Nephron (organoid): ENCODE measurements at regions not wholly inside any gene's neighbourhood (a gene's known extent, or its start where the extent isn't known, plus 50 kb on each side); places are given as distances from the start of the nearest gene placed in this dataset.
"Not testable (repeated sequence)": the region's sequence is repeated elsewhere in the genome, so short reads cannot be mapped to it uniquely, and the experiment has no call there.

Experiments
- H3K27ac Mint-ChIP-seq, 3 experiments: 2 replicates each; pipeline ENCODE4 v1.8.0; 2020; ENCODE audit warnings: mixed read lengths in 3 of 3, mild to moderate bottlenecking in 2 of 3, moderate library complexity in 1 of 3
- H3K27me3 Mint-ChIP-seq: 2 replicates; pipeline ENCODE4 v1.8.0; 2021; ENCODE audit warnings: low read depth, mild to moderate bottlenecking, moderate library complexity, mixed read lengths
- H3K36me3 Mint-ChIP-seq: 2 replicates; pipeline ENCODE4 v1.8.0; 2020; ENCODE audit warnings: low read depth, mixed read lengths
- H3K4me1 Mint-ChIP-seq: 2 replicates; pipeline ENCODE4 v1.8.0; 2020; ENCODE audit warnings: mixed read lengths
- H3K4me3 Mint-ChIP-seq, 3 experiments: 2 replicates each; pipeline ENCODE4 v1.8.0; 2020; ENCODE audit warnings: mild to moderate bottlenecking in 3 of 3, mixed read lengths in 3 of 3, moderate library complexity in 2 of 3
- H3K9me3 Mint-ChIP-seq: 2 replicates; pipeline ENCODE4 v1.8.0; 2020; ENCODE audit warnings: mixed read lengths

- not testable (repeated sequence) for H3K4me3 Mint-ChIP-seq, H3K36me3 Mint-ChIP-seq, H3K27me3 Mint-ChIP-seq, H3K4me1 Mint-ChIP-seq, H3K27ac Mint-ChIP-seq, H3K9me3 Mint-ChIP-seq
Observed at GRCh38 chr10:47711428-47711827, 52.0 kb downstream of the SYT15B start.

- H3K9me3 Mint-ChIP-seq, H3K4me1 Mint-ChIP-seq, H3K27me3 Mint-ChIP-seq, H3K36me3 Mint-ChIP-seq, H3K27ac Mint-ChIP-seq, H3K4me3 Mint-ChIP-seq: not testable (repeated sequence)
Observed at GRCh38 chr10:47710443-47710842, 52.9 kb downstream of the SYT15B start.

GRCh38 chr10:47705698-47706414 is 57.5 kb downstream of the SYT15B start:
- H3K4me3 Mint-ChIP-seq = peak overlapping the region; percentile 70 to 82 (median 81)
- not testable (repeated sequence) for H3K9me3 Mint-ChIP-seq, H3K36me3 Mint-ChIP-seq, H3K27me3 Mint-ChIP-seq, H3K4me1 Mint-ChIP-seq
- peak overlapping the region in 2 of 3 experiments; percentile 86 to 91 for H3K27ac Mint-ChIP-seq

GRCh38 chr10:47701285-47701684 is 62.1 kb downstream of the SYT15B start:
- not testable (repeated sequence) for H3K9me3 Mint-ChIP-seq, H3K4me1 Mint-ChIP-seq, H3K27me3 Mint-ChIP-seq, H3K27ac Mint-ChIP-seq, H3K36me3 Mint-ChIP-seq, H3K4me3 Mint-ChIP-seq

- H3K36me3 Mint-ChIP-seq, H3K27ac Mint-ChIP-seq, H3K27me3 Mint-ChIP-seq, H3K4me1 Mint-ChIP-seq, H3K4me3 Mint-ChIP-seq, H3K9me3 Mint-ChIP-seq: not testable (repeated sequence)
Observed at GRCh38 chr10:47699854-47700253, 63.5 kb downstream of the SYT15B start.

GRCh38 chr10:47696170-47696569 is 67.2 kb downstream of the SYT15B start:
- H3K4me3 Mint-ChIP-seq, H3K4me1 Mint-ChIP-seq, H3K36me3 Mint-ChIP-seq, H3K9me3 Mint-ChIP-seq, H3K27me3 Mint-ChIP-seq: not testable (repeated sequence)
- H3K27ac Mint-ChIP-seq = peak overlapping the region in 2 of 3 experiments; percentile 73 to 87

- not testable (repeated sequence) for H3K27me3 Mint-ChIP-seq, H3K9me3 Mint-ChIP-seq, H3K4me1 Mint-ChIP-seq, H3K36me3 Mint-ChIP-seq, H3K4me3 Mint-ChIP-seq, H3K27ac Mint-ChIP-seq
Observed at GRCh38 chr10:47695149-47695548, 68.2 kb downstream of the SYT15B start.

- not testable (repeated sequence) for H3K9me3 Mint-ChIP-seq, H3K27me3 Mint-ChIP-seq, H3K4me3 Mint-ChIP-seq, H3K4me1 Mint-ChIP-seq, H3K27ac Mint-ChIP-seq, H3K36me3 Mint-ChIP-seq
Observed at GRCh38 chr10:47690304-47690703, 73.1 kb downstream of the SYT15B start.

GRCh38 chr10:47683826-47684475 is 79.4 kb downstream of the SYT15B start:
- not testable (repeated sequence) for H3K9me3 Mint-ChIP-seq, H3K36me3 Mint-ChIP-seq, H3K27ac Mint-ChIP-seq, H3K4me1 Mint-ChIP-seq, H3K27me3 Mint-ChIP-seq, H3K4me3 Mint-ChIP-seq

- H3K36me3 Mint-ChIP-seq, H3K4me3 Mint-ChIP-seq, H3K9me3 Mint-ChIP-seq, H3K27ac Mint-ChIP-seq, H3K27me3 Mint-ChIP-seq, H3K4me1 Mint-ChIP-seq: not testable (repeated sequence)
Observed at GRCh38 chr10:47681638-47681990, 81.8 kb downstream of the SYT15B start.

- not testable (repeated sequence) for H3K4me3 Mint-ChIP-seq, H3K36me3 Mint-ChIP-seq, H3K27me3 Mint-ChIP-seq, H3K9me3 Mint-ChIP-seq, H3K4me1 Mint-ChIP-seq, H3K27ac Mint-ChIP-seq
Observed at GRCh38 chr10:47680848-47681637, 82.3 kb downstream of the SYT15B start.

GRCh38 chr10:47676102-47676501 is 87.3 kb downstream of the SYT15B start:
- not testable (repeated sequence) for H3K36me3 Mint-ChIP-seq, H3K4me1 Mint-ChIP-seq, H3K9me3 Mint-ChIP-seq, H3K4me3 Mint-ChIP-seq, H3K27me3 Mint-ChIP-seq, H3K27ac Mint-ChIP-seq

- H3K9me3 Mint-ChIP-seq, H3K27ac Mint-ChIP-seq, H3K36me3 Mint-ChIP-seq, H3K27me3 Mint-ChIP-seq, H3K4me3 Mint-ChIP-seq, H3K4me1 Mint-ChIP-seq: not testable (repeated sequence)
Observed at GRCh38 chr10:47675577-47675976, 87.8 kb downstream of the SYT15B start.

GRCh38 chr10:47673128-47673527 is 90.3 kb downstream of the SYT15B start:
- not testable (repeated sequence) for H3K27ac Mint-ChIP-seq, H3K27me3 Mint-ChIP-seq, H3K4me1 Mint-ChIP-seq, H3K36me3 Mint-ChIP-seq, H3K9me3 Mint-ChIP-seq, H3K4me3 Mint-ChIP-seq

- not testable (repeated sequence) for H3K4me3 Mint-ChIP-seq, H3K9me3 Mint-ChIP-seq, H3K36me3 Mint-ChIP-seq, H3K27ac Mint-ChIP-seq, H3K27me3 Mint-ChIP-seq, H3K4me1 Mint-ChIP-seq
Observed at GRCh38 chr10:47670857-47671256, 92.5 kb downstream of the SYT15B start.
